ENCODE measurements at regions not wholly inside any gene's neighbourhood (a gene's known extent, or its start where the extent isn't known, plus 50 kb on each side); places are given as distances from the start of the nearest gene placed in this dataset.

- Histone ChIP-seq H3K4me2 (ENCODE audit: low read length) (peak overlapping the region; percentile 92), H3K4me1 (ENCODE audit: control insufficient read depth in 1 of 2, insufficient read depth in 2 of 2, low read length in 2 of 2) (peaks cover 92 to 99% of the 10 kb centered on the region in 2 experiments), H3K27me3 (ENCODE audit: insufficient read depth, low read length) (no peaks in the 10 kb centered on the region), H3K79me2 (ENCODE audit: insufficient read depth, low read length) (peaks cover 9% of the 10 kb centered on the region), H3K9me3 (ENCODE audit: control insufficient read depth in 1 of 2, insufficient read depth in 1 of 2, low read depth in 1 of 2, low read length in 2 of 2) (peaks cover 0 to 4% of the 10 kb centered on the region in 2 experiments; a peak in 1 of 4 replicates), H3K4me3 (replicated peaks in 1 of 2; ENCODE audit: low read depth in 1 of 2, low read length in 2 of 2) (no peak overlapping the region), H2AFZ (ENCODE audit: low read depth, low read length, poor library complexity, severe bottlenecking) (no peak overlapping the region), H3K36me3 (ENCODE audit: control insufficient read depth in 1 of 2, insufficient read depth in 2 of 2, low read length in 2 of 2) (no peaks in the 10 kb centered on the region), H3K9me2 (ENCODE audit: insufficient read depth) (no peaks in the 10 kb centered on the region), H3K27ac (ENCODE audit: low read depth, low read length) (peak overlapping the region; percentile 100), H3K9ac (ENCODE audit: low read length) (peak overlapping the region; percentile 89), H4K20me1 (ENCODE audit: insufficient read depth) (no peaks in the 10 kb centered on the region)
- ChIA-PET POLR2A (interaction anchor here (0.8 to 1.8 kb wide), 6 partner anchors 14 to 341 kb away, joined by 3 to 5 read pairs (median 4); no protein-coding TSS in a partner anchor), RAD21 (ENCODE audit: low non-redundant PET in 1 of 2, low total read pairs in 2 of 2, uncharacterized antibody in 2 of 2, unreplicated experiment in 2 of 2) (no interaction called here), CTCF (no interaction called here)
- ATAC-seq (no peak), DNase-seq (ENCODE audit: low read depth, low spot score) (no peak)
- intact Hi-C loops (cut with micrococcal nuclease), result no loop called here
- 0 out of 2 replicates have a peak, but pooled peaks have one; percentile 11 for TF ChIP-seq POLR2AphosphoS5 (IDR thresholded peaks at IDR 0.05; ENCODE audit: low read depth, low read length)
- TF ChIP-seq ZFX (IDR thresholded peaks at IDR 0.05), result no peak
- BruUV-seq (replicated peaks), result no TSS peak
These were observed 140.7 kb downstream of the C9orf50 start for GRCh38 chr9:129480227-129480626.

- Histone ChIP-seq H2AFZ (ENCODE audit: low read depth, low read length, poor library complexity, severe bottlenecking) (no peak overlapping the region), H3K27ac (ENCODE audit: low read depth, low read length) (peak overlapping the region; percentile 100), H4K20me1 (ENCODE audit: insufficient read depth) (no peaks in the 10 kb centered on the region), H3K9me2 (ENCODE audit: insufficient read depth) (no peaks in the 10 kb centered on the region), H3K4me3 (replicated peaks in 1 of 2; ENCODE audit: low read depth in 1 of 2, low read length in 2 of 2) (no peak overlapping the region), H3K4me1 (ENCODE audit: control insufficient read depth in 1 of 2, insufficient read depth in 2 of 2, low read length in 2 of 2) (peaks cover 90 to 99% of the 10 kb centered on the region in 2 experiments), H3K27me3 (ENCODE audit: insufficient read depth, low read length) (no peaks in the 10 kb centered on the region), H3K9ac (ENCODE audit: low read length) (peak overlapping the region; percentile 89), H3K36me3 (ENCODE audit: control insufficient read depth in 1 of 2, insufficient read depth in 2 of 2, low read length in 2 of 2) (no peaks in the 10 kb centered on the region), H3K4me2 (ENCODE audit: low read length) (peak overlapping the region; percentile 92), H3K79me2 (ENCODE audit: insufficient read depth, low read length) (peaks cover 6% of the 10 kb centered on the region), H3K9me3 (ENCODE audit: control insufficient read depth in 1 of 2, insufficient read depth in 1 of 2, low read depth in 1 of 2, low read length in 2 of 2) (peaks cover 0 to 9% of the 10 kb centered on the region in 2 experiments; a peak in 1 of 4 replicates)
- DNase-seq (ENCODE audit: low read depth, low spot score), result no peak
- intact Hi-C loops (cut with micrococcal nuclease), result no loop called here
- ChIA-PET RAD21 (ENCODE audit: low non-redundant PET in 1 of 2, low total read pairs in 2 of 2, uncharacterized antibody in 2 of 2, unreplicated experiment in 2 of 2) (no interaction called here), POLR2A (interaction anchor here (0.9 to 1.8 kb wide), 4 partner anchors 14 to 301 kb away, joined by 3 to 5 read pairs (median 4); partner anchors contain the start of gene IER5L), CTCF (no interaction called here)
- BruUV-seq (replicated peaks), result no TSS peak
- no peak for TF ChIP-seq POLR2A (IDR thresholded peaks at IDR 0.05; ENCODE audit: borderline replicate concordance, extremely low read depth, insufficient read depth, insufficient read length)
- ATAC-seq, result no peak
These were observed 141.3 kb downstream of the C9orf50 start for GRCh38 chr9:129479631-129480011.
